ENCODE measurements at regions not wholly inside any gene's neighbourhood (a gene's known extent, or its start where the extent isn't known, plus 50 kb on each side); places are given as distances from the start of the nearest gene placed in this dataset.
"Not testable (repeated sequence)": the region's sequence is repeated elsewhere in the genome, so short reads cannot be mapped to it uniquely, and the experiment has no call there.

DNA sequence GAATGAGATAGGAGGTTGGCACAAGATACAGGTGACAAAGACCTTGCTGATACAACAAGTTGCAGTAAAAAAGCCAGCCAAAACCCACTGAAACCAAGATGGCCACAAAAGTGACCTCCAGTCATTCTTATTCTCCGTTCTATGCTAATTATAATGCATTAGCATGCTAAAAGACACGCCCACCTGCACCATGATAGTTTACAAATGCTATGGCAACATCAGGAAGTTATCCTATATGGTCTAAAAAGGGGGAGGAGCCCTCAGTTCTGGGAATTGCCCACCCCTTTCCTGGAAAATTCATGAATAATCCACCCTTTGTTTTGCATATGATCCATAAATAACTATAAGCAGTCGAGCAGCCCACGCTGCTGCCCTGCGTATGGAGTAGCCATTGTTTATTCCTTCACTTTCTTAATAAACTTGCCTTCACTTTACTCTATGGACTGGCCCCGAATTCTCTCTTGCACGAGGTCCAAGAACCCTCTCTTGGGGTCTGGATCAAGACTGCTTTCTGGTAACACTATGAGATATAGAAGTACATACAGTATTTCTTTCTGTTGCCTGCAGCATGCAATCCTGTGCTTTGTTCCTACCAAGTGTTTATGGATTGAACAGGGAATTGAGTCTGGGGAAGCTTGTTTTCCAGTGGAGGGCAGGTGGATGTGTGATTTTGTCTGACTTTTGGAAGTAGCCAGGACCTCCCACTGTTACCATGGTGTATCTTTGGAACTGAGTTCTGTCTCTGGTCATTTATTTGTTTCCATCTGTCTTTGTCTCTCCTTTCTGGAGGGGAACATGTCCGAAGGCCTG, 72.0 kb upstream of the TGM3 start:
- DNase-seq (ENCODE audit: low read depth in 2 of 2), result no peak
- TF ChIP-seq, protein P1, sequence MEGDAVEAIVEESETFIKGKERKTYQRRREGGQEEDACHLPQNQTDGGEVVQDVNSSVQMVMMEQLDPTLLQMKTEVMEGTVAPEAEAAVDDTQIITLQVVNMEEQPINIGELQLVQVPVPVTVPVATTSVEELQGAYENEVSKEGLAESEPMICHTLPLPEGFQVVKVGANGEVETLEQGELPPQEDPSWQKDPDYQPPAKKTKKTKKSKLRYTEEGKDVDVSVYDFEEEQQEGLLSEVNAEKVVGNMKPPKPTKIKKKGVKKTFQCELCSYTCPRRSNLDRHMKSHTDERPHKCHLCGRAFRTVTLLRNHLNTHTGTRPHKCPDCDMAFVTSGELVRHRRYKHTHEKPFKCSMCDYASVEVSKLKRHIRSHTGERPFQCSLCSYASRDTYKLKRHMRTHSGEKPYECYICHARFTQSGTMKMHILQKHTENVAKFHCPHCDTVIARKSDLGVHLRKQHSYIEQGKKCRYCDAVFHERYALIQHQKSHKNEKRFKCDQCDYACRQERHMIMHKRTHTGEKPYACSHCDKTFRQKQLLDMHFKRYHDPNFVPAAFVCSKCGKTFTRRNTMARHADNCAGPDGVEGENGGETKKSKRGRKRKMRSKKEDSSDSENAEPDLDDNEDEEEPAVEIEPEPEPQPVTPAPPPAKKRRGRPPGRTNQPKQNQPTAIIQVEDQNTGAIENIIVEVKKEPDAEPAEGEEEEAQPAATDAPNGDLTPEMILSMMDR (IDR thresholded peaks at IDR 0.05; ENCODE audit: low read depth, low read length), result no peak

DNA sequence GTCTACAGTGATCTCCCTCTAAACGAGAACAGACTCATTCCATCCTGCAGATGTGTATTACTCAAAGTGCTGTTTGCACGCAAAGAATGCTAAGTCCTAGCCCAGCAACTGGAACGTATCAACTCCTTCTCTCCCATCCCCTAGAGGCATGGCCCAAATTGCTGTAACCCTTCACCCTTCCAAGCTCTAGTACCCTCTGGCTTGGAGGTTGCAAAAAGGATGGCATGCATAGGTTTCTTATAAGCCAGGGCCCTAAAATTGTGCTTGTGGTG, 71.5 kb upstream of the TGM3 start:
- no peak overlapping the region for H3K4me3 ChIP-seq (replicated peaks in 1 of 2; ENCODE audit: low read depth in 2 of 2, low read length in 2 of 2)
- TF ChIP-seq, protein P1 (IDR thresholded peaks at IDR 0.05; ENCODE audit: low read depth, low read length), result no peak
- DNase-seq (ENCODE audit: low read depth in 2 of 2), result no peak

More for the DNA sequence above, 72.0 kb upstream of the TGM3 start:
- no peak overlapping the region for H3K4me3 ChIP-seq (replicated peaks in 1 of 2; ENCODE audit: low read depth in 2 of 2, low read length in 2 of 2)

DNA sequence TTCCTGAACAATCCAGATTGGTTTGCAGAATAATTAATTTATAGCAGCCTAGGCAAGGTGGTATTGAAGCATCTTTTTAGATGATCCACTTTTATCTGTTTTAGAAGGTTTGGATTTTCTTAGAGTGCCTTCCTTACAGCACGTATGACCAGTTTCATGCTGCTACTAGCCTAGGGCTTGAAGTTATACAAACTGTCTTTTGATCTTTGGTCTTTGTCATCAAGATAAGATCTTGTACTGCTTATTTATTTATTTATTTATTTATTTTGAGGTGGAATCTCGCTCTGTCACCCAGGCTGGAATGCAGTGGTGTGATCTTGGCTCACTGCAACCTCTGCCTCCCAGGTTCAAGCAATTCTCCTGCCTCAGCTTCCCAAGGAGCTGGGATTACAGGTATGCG, 68.5 kb upstream of the TGM3 start:
- H3K4me3 ChIP-seq (replicated peaks in 1 of 2; ENCODE audit: low read depth in 2 of 2, low read length in 2 of 2); DNase-seq (ENCODE audit: low read depth in 2 of 2): not testable (repeated sequence)

DNA sequence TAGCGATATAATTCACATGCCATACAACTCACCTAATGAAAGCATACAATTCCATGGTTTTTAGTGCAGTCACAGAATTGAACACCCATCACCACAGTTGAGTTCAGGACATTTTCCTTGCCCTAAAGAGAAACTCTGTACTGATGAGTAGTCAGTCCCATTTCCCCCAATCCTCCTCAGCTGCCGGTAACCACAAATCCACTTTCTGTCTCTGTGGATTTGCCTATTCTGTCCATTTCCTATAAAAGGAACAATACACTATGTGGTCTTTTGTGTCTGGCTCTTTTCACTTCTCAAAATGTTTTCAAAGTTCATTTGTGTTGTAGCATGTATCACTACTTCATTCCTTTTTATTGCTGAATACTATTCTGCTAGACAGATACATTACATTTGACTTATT, 67.9 kb upstream of the TGM3 start:
- no peak overlapping the region for H3K4me3 ChIP-seq (replicated peaks in 1 of 2; ENCODE audit: low read depth in 2 of 2, low read length in 2 of 2)
- DNase-seq (ENCODE audit: low read depth in 2 of 2), result no peak
- TF ChIP-seq, protein P1 (IDR thresholded peaks at IDR 0.05; ENCODE audit: low read depth, low read length), result no peak

DNA sequence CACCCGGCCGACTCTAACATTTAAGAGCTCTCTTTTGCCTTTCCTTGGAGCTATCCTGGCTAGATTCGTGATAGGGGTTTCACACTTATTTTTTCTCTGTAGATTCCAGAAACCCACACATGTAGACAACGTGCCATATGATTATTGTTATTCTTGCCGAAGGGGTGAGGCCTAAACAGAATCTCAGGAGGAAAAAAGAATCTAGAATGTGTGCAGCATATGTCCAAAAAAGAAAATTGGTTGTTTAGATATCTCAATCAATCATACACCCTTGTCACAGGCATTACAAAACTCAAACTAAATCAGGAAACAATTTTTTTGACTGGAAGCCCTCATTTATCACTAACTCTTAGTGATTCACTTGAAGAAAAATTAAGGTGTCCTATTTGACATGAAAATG, 66.9 kb upstream of the TGM3 start:
- no peak overlapping the region for H3K4me3 ChIP-seq (replicated peaks in 1 of 2; ENCODE audit: low read depth in 2 of 2, low read length in 2 of 2)
- TF ChIP-seq, protein P1 (IDR thresholded peaks at IDR 0.05; ENCODE audit: low read depth, low read length), result no peak
- DNase-seq (ENCODE audit: low read depth in 2 of 2), result no peak

DNA sequence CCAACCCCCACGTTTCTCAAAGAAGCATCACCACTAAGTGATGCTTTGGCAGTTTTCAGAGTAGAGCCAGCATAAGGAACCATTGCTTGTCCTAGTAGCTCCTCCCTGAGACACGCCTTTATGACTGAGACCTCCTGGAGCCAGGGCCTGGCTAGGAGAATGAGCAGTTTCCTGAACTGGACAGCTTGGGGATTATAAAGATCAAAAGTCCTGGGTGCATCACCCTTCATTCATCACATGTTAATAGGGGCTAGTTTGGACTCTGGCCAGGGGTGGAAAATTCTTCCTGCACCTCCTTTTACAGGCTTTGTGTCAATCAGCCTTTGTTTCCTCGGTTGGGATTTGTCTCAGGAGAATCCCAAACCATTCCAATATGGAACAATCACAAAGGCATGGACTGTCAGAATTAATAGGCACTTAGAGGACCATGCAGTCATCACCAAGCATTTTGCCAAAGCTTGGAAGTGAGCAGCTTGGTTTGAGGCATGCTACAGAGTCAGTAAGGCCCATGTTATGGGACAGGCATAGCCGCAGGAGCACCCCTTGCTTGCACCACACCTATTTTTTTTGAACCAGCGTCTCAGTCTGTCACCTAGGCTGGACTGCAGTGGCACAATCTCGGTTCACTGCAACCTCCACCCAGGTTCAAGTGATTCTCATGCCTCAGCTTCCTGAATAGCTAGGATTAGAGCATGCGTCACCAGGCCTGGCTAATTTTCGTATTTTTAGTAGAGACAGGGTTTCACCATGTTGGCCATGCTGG, 64.9 kb upstream of the TGM3 start:
- TF ChIP-seq, protein P1 (IDR thresholded peaks at IDR 0.05; ENCODE audit: low read depth, low read length), result no peak
- DNase-seq (ENCODE audit: low read depth in 2 of 2), result peak; percentile 5 to 9
- H3K4me3 ChIP-seq (replicated peaks in 1 of 2; ENCODE audit: low read depth in 2 of 2, low read length in 2 of 2), result no peak overlapping the region

DNA sequence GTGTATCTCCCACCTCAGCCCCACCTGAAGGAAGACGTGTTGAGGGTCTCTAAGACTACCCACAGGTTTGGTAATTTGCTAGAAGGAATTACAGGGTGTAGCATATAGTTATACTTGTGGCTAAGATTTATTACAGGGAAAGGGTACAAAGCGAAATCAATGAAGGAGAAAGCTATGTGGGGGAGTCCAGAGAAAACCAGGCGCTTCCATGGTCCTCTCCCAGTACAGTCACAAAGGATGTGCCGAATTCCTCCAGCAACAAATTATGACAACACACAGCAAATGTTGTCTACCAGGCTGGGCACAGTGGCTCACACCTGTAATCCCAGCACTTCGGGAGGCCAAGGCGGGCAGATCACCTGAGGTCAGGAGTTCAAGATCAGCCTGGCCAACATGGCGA, 64.1 kb upstream of the TGM3 start:
- no peak for DNase-seq (ENCODE audit: low read depth in 2 of 2)
- no peak overlapping the region for H3K4me3 ChIP-seq (replicated peaks in 1 of 2; ENCODE audit: low read depth in 2 of 2, low read length in 2 of 2)
- TF ChIP-seq, protein P1 (IDR thresholded peaks at IDR 0.05; ENCODE audit: low read depth, low read length), result no peak
